A673 (cell line): ENCODE measurements at regions not wholly inside any gene's neighbourhood (a gene's known extent, or its start where the extent isn't known, plus 50 kb on each side); places are given as distances from the start of the nearest gene placed in this dataset.

Source experiments
- BruUV-seq: library from RNA; stranded (reverse); fragments of 400-500 nt; replicated peaks from 2 replicates; lab custom pipeline; 2021; lab: Mats Ljungman, UMichigan
- CTCF ChIA-PET: fragments of 300-600 bp; sonication (Branson Sonifier 250); formaldehyde crosslinking; loops from one replicate; lab custom pipeline; 2022; ENCODE audit warnings: antibody characterized with exemption; lab: Charles Lee
- POLR2A ChIA-PET: fragments of 300-600 bp; sonication (Branson Sonifier 250); formaldehyde crosslinking; loops from one replicate; lab custom pipeline; 2022; ENCODE audit warnings: antibody characterized with exemption; ENCODE audit not compliant: low non-redundant PET; lab: Charles Lee
- DNase-seq: peaks from one replicate; pipeline ENCODE4 v3.0.0-alpha.2; 2015; ENCODE audit warnings: low spot score
- H3K27ac ChIP-seq: fragments of 200-600 bp; sonication (generic); 2 replicates; pipeline ENCODE4 v1.5.1; 2016; ENCODE audit warnings: mixed run types, low read depth, mild to moderate bottlenecking, mixed read lengths, antibody characterized with exemption, low read length; ENCODE audit not compliant: poor library complexity, severe bottlenecking
- H3K27me3 ChIP-seq: fragments of 200-600 bp; sonication (generic); replicated peaks from 2 replicates; pipeline ENCODE4 v1.6.1; 2017; ENCODE audit warnings: mixed run types, low read depth, mild to moderate bottlenecking, mixed read lengths, antibody characterized with exemption, low read length; ENCODE audit not compliant: insufficient read depth, poor library complexity
- H3K36me3 ChIP-seq: fragments of 200-600 bp; sonication (generic); 2 replicates; pipeline ENCODE4 v1.6.1; 2016; ENCODE audit warnings: mixed run types, mild to moderate bottlenecking, mixed read lengths, antibody characterized with exemption, low read length; ENCODE audit not compliant: insufficient read depth, poor library complexity, severe bottlenecking
- H3K4me1 ChIP-seq: fragments of 200-600 bp; sonication (generic); 2 replicates; pipeline ENCODE4 v1.6.1; 2017; ENCODE audit warnings: mixed run types, mild to moderate bottlenecking, mixed read lengths, antibody characterized with exemption, low read length; ENCODE audit not compliant: insufficient read depth, poor library complexity, severe bottlenecking
- H3K4me3 ChIP-seq: fragments of 200-600 bp; sonication (generic); 2 replicates; pipeline ENCODE4 v1.5.1; 2016; ENCODE audit warnings: low read depth, mixed run types, mild to moderate bottlenecking, mixed read lengths, low read length; ENCODE audit not compliant: poor library complexity, severe bottlenecking
- H3K9me3 ChIP-seq: fragments of 200-600 bp; sonication (generic); 2 replicates; pipeline ENCODE4 v1.6.1; 2016; ENCODE audit warnings: mixed run types, low read depth, mild to moderate bottlenecking, mixed read lengths, antibody characterized with exemption, low read length; ENCODE audit not compliant: poor library complexity, severe bottlenecking
- EZH2 ChIP-seq: fragments of 200-600 bp; sonication (generic); IDR thresholded peaks from 2 replicates; pipeline ENCODE4 v1.6.1; 2017; ENCODE audit warnings: borderline replicate concordance, low read depth, mild to moderate bottlenecking, mixed read lengths, antibody characterized with exemption, low read length; ENCODE audit not compliant: poor library complexity, severe bottlenecking
- intact Hi-C: fragments of 100-400 bp; cut with micrococcal nuclease; formaldehyde crosslinking; loops from one replicate; pipeline ENCODE4 v1.10.0; 2022; ENCODE audit not compliant: unreplicated experiment
- TF ChIP-seq, protein P1 (sequence below): fragments of 300-800, 200-600 bp; sonication (generic); conservative IDR thresholded peaks from 2 replicates; pipeline ENCODE4 v1.5.1; 2017; ENCODE audit warnings: low read depth, mild to moderate bottlenecking, antibody characterized with exemption, low read length, moderate library complexity, mixed read lengths

DNA sequence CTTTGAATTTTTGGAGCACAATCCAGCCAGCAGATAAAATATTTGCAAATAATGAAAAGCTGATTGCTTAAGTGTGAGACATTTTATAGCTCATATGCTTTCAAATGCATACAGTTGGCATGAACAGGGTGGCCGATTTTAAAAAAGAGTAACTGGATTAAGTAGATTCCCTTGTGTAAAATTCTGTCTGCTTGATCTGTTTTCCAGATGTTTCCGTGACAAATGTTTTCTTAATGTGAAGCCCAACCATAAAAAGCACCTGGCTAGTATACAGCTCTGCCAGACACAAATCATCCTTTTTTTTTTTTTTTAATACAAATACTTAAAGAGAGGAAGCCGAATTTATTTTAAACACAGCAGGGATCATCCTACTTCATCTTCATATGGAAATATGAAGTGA is 440.7 kb downstream of the CCER1 start:
- DNase-seq: peak; percentile 88
- ChIA-PET CTCF (interaction anchor here (0.6 kb wide), 1 partner anchor 340 kb away, joined by 5 read pairs; no protein-coding TSS in a partner anchor), POLR2A (interaction anchor here (0.6 to 0.7 kb wide), 2 partner anchors 9 to 59 kb away, joined by 9 to 11 read pairs; no protein-coding TSS in a partner anchor)
- H3K4me3 ChIP-seq: no peak overlapping the region
- no TSS peak for BruUV-seq
- no peaks in the 10 kb centered on the region for H3K27me3 ChIP-seq
- no peaks in the 10 kb centered on the region for H3K36me3 ChIP-seq
- no peak overlapping the region for H3K27ac ChIP-seq
- no peaks in the 10 kb centered on the region for H3K9me3 ChIP-seq
- no peak for TF ChIP-seq EZH2
- TF ChIP-seq, protein P1, sequence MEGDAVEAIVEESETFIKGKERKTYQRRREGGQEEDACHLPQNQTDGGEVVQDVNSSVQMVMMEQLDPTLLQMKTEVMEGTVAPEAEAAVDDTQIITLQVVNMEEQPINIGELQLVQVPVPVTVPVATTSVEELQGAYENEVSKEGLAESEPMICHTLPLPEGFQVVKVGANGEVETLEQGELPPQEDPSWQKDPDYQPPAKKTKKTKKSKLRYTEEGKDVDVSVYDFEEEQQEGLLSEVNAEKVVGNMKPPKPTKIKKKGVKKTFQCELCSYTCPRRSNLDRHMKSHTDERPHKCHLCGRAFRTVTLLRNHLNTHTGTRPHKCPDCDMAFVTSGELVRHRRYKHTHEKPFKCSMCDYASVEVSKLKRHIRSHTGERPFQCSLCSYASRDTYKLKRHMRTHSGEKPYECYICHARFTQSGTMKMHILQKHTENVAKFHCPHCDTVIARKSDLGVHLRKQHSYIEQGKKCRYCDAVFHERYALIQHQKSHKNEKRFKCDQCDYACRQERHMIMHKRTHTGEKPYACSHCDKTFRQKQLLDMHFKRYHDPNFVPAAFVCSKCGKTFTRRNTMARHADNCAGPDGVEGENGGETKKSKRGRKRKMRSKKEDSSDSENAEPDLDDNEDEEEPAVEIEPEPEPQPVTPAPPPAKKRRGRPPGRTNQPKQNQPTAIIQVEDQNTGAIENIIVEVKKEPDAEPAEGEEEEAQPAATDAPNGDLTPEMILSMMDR: no peak
- peaks cover 22% of the 10 kb centered on the region for H3K4me1 ChIP-seq
- intact Hi-C loops: no loop called here

DNA sequence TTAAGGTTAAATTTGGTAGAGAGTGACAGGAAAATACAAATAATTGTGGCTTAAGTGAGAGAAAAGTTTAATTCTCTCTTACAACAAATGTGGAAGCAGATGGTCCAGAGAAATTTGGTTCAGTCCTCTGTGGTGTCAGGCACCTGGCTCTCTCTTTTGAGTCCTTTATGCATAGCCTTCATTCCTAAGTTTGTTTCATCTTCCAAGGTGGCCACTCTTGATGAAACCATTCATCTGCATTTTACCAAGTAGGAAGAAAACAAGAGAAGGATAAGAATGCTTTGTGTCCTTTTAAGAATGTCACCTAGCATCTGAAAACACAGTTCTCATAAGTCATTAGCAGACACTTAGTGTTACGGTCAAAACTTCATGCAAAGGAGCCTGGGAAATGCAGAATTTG is 442.5 kb downstream of the CCER1 start:
- Histone ChIP-seq H3K4me3 (no peak overlapping the region), H3K36me3 (no peaks in the 10 kb centered on the region), H3K9me3 (no peaks in the 10 kb centered on the region), H3K4me1 (peaks cover 22% of the 10 kb centered on the region), H3K27me3 (no peaks in the 10 kb centered on the region), H3K27ac (no peak overlapping the region)
- DNase-seq: no peak
- ChIA-PET CTCF (no interaction called here), POLR2A (no interaction called here)
- TF ChIP-seq, protein P1: no peak
- no peak for TF ChIP-seq EZH2
- BruUV-seq: no TSS peak
- intact Hi-C loops: no loop called here

DNA sequence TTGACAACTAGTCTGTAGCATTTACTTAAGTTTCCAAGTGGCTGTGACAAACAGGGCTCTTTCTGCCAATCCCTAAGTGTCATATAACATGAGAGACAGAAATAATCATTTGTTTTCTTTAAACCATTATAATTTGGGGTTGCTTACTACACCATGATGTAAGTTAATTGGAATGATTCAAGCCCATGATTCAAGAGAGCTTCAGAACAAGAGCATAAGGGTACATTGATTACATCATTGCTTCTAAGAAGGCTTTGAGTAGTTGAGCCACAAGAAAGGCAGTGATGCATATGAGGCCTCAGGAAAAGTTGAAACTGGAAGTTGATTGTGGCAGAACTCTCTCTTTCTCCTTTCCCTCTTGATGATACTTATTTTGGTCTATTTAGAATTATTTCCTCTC is 444.0 kb downstream of the CCER1 start:
- ChIA-PET CTCF (no interaction called here), POLR2A (no interaction called here)
- no peaks in the 10 kb centered on the region for H3K36me3 ChIP-seq
- no peak for DNase-seq
- intact Hi-C loops: no loop called here
- H3K9me3 ChIP-seq: no peaks in the 10 kb centered on the region
- no peak for TF ChIP-seq EZH2
- TF ChIP-seq, protein P1: no peak
- H3K4me1 ChIP-seq: peaks cover 22% of the 10 kb centered on the region
- no peak overlapping the region for H3K27ac ChIP-seq
- no peak overlapping the region for H3K4me3 ChIP-seq
- no TSS peak for BruUV-seq
- no peaks in the 10 kb centered on the region for H3K27me3 ChIP-seq
